ENCODE measurements at regions not wholly inside any gene's neighbourhood (a gene's known extent, or its start where the extent isn't known, plus 50 kb on each side); places are given as distances from the start of the nearest gene placed in this dataset.

DNA sequence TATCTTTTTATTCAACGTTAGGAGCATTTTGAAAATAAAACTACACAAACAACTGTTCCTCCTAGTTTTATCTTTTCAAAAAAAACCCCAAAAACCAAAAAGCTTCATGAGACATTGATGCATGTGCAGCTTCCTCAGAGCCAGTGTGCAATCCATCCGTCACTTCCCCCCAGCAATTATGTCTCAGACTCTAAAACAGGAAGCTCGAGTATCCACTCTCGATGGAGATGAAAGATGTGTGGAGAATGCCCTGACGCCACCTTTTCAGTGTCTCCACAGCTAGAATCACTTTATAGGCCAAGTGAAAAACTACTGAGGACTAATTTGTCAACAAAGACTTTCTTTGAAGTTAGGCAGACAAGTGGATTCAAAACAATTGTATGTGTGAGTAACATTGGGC, 408.9 kb upstream of the SMARCA2 start:
- Histone ChIP-seq H3K79me2 (ENCODE audit: insufficient read depth, low read length) (no peaks in the 10 kb centered on the region), H3K4me1 (ENCODE audit: control insufficient read depth in 1 of 2, insufficient read depth in 2 of 2, low read length in 2 of 2) (no peaks in the 10 kb centered on the region), H3K9me2 (ENCODE audit: insufficient read depth) (no peaks in the 10 kb centered on the region), H4K20me1 (ENCODE audit: insufficient read depth) (no peaks in the 10 kb centered on the region), H3K4me2 (ENCODE audit: low read length) (no peak overlapping the region), H3K9ac (ENCODE audit: low read length) (no peak overlapping the region), H3K4me3 (replicated peaks in 1 of 2; ENCODE audit: low read depth in 1 of 2, low read length in 2 of 2) (no peak overlapping the region), H3K9me3 (ENCODE audit: control insufficient read depth in 1 of 2, insufficient read depth in 1 of 2, low read depth in 1 of 2, low read length in 2 of 2) (peaks cover 5 to 13% of the 10 kb centered on the region in 2 experiments; a peak in 2 of 4 replicates), H2AFZ (ENCODE audit: low read depth, low read length, poor library complexity, severe bottlenecking) (no peak overlapping the region), H3K27ac (ENCODE audit: low read depth, low read length) (no peak overlapping the region), H3K36me3 (ENCODE audit: control insufficient read depth in 1 of 2, insufficient read depth in 2 of 2, low read length in 2 of 2) (no peaks in the 10 kb centered on the region), H3K27me3 (ENCODE audit: insufficient read depth, low read length) (no peaks in the 10 kb centered on the region)
- ChIA-PET POLR2A (no interaction called here), CTCF (no interaction called here), RAD21 (ENCODE audit: low non-redundant PET in 1 of 2, low total read pairs in 2 of 2, uncharacterized antibody in 2 of 2, unreplicated experiment in 2 of 2) (interaction anchor here in 1 of 2 experiments (0.7 kb wide), 1 partner anchor 81 kb away, joined by 4 read pairs; no protein-coding TSS in a partner anchor)
- ATAC-seq (no peak), DNase-seq (ENCODE audit: low read depth, low spot score) (no peak)
- TF ChIP-seq FOSL1 (IDR thresholded peaks at IDR 0.05; ENCODE audit: low read depth) (no peak), ELF1 (IDR thresholded peaks at IDR 0.05; ENCODE audit: borderline replicate concordance, low read depth) (no peak), EZH2phosphoT487 (IDR thresholded peaks at IDR 0.05; ENCODE audit: borderline replicate concordance) (no peak), SP1 (IDR thresholded peaks at IDR 0.05; ENCODE audit: low read depth) (no peak), TCF7L2 (IDR thresholded peaks at IDR 0.05; ENCODE audit: borderline replicate concordance, extremely low read depth, insufficient read depth, insufficient read length) (no peak)
- TF ChIP-seq, protein P1, sequence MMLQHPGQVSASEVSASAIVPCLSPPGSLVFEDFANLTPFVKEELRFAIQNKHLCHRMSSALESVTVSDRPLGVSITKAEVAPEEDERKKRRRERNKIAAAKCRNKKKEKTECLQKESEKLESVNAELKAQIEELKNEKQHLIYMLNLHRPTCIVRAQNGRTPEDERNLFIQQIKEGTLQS (IDR thresholded peaks at IDR 0.05), result no peak
- TF ChIP-seq, protein P2, sequence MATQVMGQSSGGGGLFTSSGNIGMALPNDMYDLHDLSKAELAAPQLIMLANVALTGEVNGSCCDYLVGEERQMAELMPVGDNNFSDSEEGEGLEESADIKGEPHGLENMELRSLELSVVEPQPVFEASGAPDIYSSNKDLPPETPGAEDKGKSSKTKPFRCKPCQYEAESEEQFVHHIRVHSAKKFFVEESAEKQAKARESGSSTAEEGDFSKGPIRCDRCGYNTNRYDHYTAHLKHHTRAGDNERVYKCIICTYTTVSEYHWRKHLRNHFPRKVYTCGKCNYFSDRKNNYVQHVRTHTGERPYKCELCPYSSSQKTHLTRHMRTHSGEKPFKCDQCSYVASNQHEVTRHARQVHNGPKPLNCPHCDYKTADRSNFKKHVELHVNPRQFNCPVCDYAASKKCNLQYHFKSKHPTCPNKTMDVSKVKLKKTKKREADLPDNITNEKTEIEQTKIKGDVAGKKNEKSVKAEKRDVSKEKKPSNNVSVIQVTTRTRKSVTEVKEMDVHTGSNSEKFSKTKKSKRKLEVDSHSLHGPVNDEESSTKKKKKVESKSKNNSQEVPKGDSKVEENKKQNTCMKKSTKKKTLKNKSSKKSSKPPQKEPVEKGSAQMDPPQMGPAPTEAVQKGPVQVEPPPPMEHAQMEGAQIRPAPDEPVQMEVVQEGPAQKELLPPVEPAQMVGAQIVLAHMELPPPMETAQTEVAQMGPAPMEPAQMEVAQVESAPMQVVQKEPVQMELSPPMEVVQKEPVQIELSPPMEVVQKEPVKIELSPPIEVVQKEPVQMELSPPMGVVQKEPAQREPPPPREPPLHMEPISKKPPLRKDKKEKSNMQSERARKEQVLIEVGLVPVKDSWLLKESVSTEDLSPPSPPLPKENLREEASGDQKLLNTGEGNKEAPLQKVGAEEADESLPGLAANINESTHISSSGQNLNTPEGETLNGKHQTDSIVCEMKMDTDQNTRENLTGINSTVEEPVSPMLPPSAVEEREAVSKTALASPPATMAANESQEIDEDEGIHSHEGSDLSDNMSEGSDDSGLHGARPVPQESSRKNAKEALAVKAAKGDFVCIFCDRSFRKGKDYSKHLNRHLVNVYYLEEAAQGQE (IDR thresholded peaks at IDR 0.05; ENCODE audit: low read depth), result no peak
- intact Hi-C loops (cut with micrococcal nuclease), result no loop called here
- BruUV-seq (replicated peaks), result no TSS peak

Data from HCT116 (cell line).